H1 (cell line): ENCODE measurements at regions not wholly inside any gene's neighbourhood (a gene's known extent, or its start where the extent isn't known, plus 50 kb on each side); places are given as distances from the start of the nearest gene placed in this dataset.

Experiments
- CTCF ChIA-PET: fragments of 300-600 bp; sonication (Branson Sonifier 250); formaldehyde crosslinking; loops from one replicate; lab custom pipeline; 2021; ENCODE audit not compliant: partially characterized antibody; lab: Charles Lee
- POLR2A ChIA-PET: fragments of 300-600 bp; sonication (Branson Sonifier 250); formaldehyde crosslinking; loops from one replicate; lab custom pipeline; 2021; ENCODE audit warnings: inconsistent platforms; ENCODE audit not compliant: partially characterized antibody; lab: Charles Lee
- DNase-seq, 2 experiments: peaks; one replicate each; pipeline versions ENCODE4 v3.0.0 to v3.0.0-alpha.2; 2010 to 2022; ENCODE audit warnings: low spot score in 2 of 2, low read depth in 1 of 2, mixed read lengths in 1 of 2
- FAIRE-seq: peaks from 2 replicates; lab custom pipeline; 2011; peaks lifted over from hg19 to GRCh38; lab: Jason Lieb, UNC
- H2AFZ ChIP-seq: 2 replicates; pipeline ENCODE4 v1.8.1; 2012; ENCODE audit warnings: low read length, inconsistent platforms
- H2AK5ac ChIP-seq: 2 replicates; pipeline ENCODE4 v1.6.1; 2013; ENCODE audit warnings: low read depth, low read length
- H2BK120ac ChIP-seq: replicated peaks from 2 replicates; pipeline ENCODE3; 2013; ENCODE audit warnings: low read depth, low read length, inconsistent platforms
- H2BK12ac ChIP-seq: 2 replicates; pipeline ENCODE4 v1.6.1; 2013; ENCODE audit warnings: low read depth, low read length
- H2BK15ac ChIP-seq: 2 replicates; pipeline ENCODE4 v1.6.1; 2013; ENCODE audit warnings: low read length
- H2BK20ac ChIP-seq: 2 replicates; pipeline ENCODE4 v1.6.1; 2013; ENCODE audit warnings: low read length
- H2BK5ac ChIP-seq: 2 replicates; pipeline ENCODE4 v1.6.1; 2013; ENCODE audit warnings: low read depth, low read length
- H3K14ac ChIP-seq: 2 replicates; pipeline ENCODE4 v1.6.1; 2013; ENCODE audit warnings: inconsistent platforms; ENCODE audit not compliant: insufficient read length
- H3K18ac ChIP-seq: 2 replicates; pipeline ENCODE4 v1.6.1; 2013; ENCODE audit warnings: low read length; ENCODE audit errors: extremely low read depth
- H3K23ac ChIP-seq: 2 replicates; pipeline ENCODE4 v1.6.1; 2013; ENCODE audit warnings: inconsistent platforms; ENCODE audit not compliant: insufficient read length
- H3K23me2 ChIP-seq: 2 replicates; pipeline ENCODE4 v1.6.1; 2013; ENCODE audit warnings: low read depth, low read length
- H3K27ac ChIP-seq: 2 replicates; pipeline ENCODE4 v1.6.1; 2011; ENCODE audit warnings: low read depth, low read length, inconsistent platforms
- H3K27me3 ChIP-seq, 4 experiments: replicated peaks in 1 of 4; 1 replicate in 1 of 4; 2 replicates in 3 of 4; pipeline versions ENCODE4 v1.6.1 to v1.8.1; 2011 to 2013; ENCODE audit warnings: low read length in 3 of 4, mild to moderate bottlenecking in 3 of 4, inconsistent platforms in 2 of 4, mixed read lengths in 2 of 4, moderate library complexity in 1 of 4; ENCODE audit not compliant: control insufficient read depth in 3 of 4, insufficient read depth in 3 of 4; ENCODE audit errors: extremely low read depth in 1 of 4
- H3K36me3 ChIP-seq, 4 experiments: 2 replicates each; pipeline versions ENCODE4 v1.6.1 to v1.8.1; 2011 to 2013; ENCODE audit warnings: mild to moderate bottlenecking in 4 of 4, low read length in 3 of 4, moderate library complexity in 2 of 4, control low read depth in 1 of 4, inconsistent platforms in 1 of 4; ENCODE audit not compliant: insufficient read depth in 4 of 4, control insufficient read depth in 2 of 4
- H3K4ac ChIP-seq: replicated peaks from 2 replicates; pipeline ENCODE3; 2013; ENCODE audit warnings: low read length, low read depth, mixed read lengths, inconsistent platforms; ENCODE audit not compliant: insufficient read length
- H3K4me1 ChIP-seq, 4 experiments: replicated peaks in 1 of 4; 1 replicate in 1 of 4; 2 replicates in 3 of 4; pipeline versions ENCODE4 v1.6.1 to v1.8.1; 2011 to 2013; ENCODE audit warnings: low read length in 3 of 4, inconsistent platforms in 2 of 4, mixed read lengths in 1 of 4; ENCODE audit not compliant: insufficient read depth in 4 of 4, control insufficient read depth in 3 of 4
- H3K4me2 ChIP-seq, 2 experiments: 2 replicates each; pipeline versions ENCODE4 v1.6.1 to v1.8.1; 2011 to 2013; ENCODE audit warnings: low read depth in 2 of 2, low read length in 2 of 2, control low read depth in 1 of 2, inconsistent platforms in 1 of 2, mild to moderate bottlenecking in 1 of 2; ENCODE audit not compliant: insufficient read depth in 1 of 2
- H3K4me3 ChIP-seq, 4 experiments: fragments of 200-600, 300-600 bp in 1 of 4; sonication (generic), shearing (Covaris generic), sonication (Bioruptor Twin) in 1 of 4; 2 replicates each; pipeline versions ENCODE4 v1.5.1 to v1.8.1; 2011 to 2016; ENCODE audit warnings: low read length in 4 of 4, low read depth in 3 of 4, control low read depth in 2 of 4, inconsistent platforms in 2 of 4, mild to moderate bottlenecking in 2 of 4, mixed read lengths in 1 of 4, moderate library complexity in 1 of 4; ENCODE audit not compliant: insufficient read depth in 2 of 4; ENCODE audit errors: extremely low read depth in 1 of 4
- H3K56ac ChIP-seq: replicated peaks from 2 replicates; pipeline ENCODE3; 2013; ENCODE audit warnings: low read depth, mild to moderate bottlenecking, mixed read lengths, low read length, inconsistent platforms; ENCODE audit not compliant: insufficient read length
- H3K79me1 ChIP-seq: 2 replicates; pipeline ENCODE4 v1.6.1; 2013; ENCODE audit warnings: low read depth, low read length, control low read depth
- H3K79me2 ChIP-seq, 2 experiments: 2 replicates each; pipeline versions ENCODE4 v1.6.1 to v1.8.1; 2012 to 2013; ENCODE audit warnings: low read length in 2 of 2, mild to moderate bottlenecking in 2 of 2, inconsistent platforms in 1 of 2; ENCODE audit not compliant: insufficient read depth in 2 of 2, control insufficient read depth in 1 of 2
- H3K9ac ChIP-seq, 4 experiments: replicated peaks in 1 of 4; 1 replicate in 1 of 4; 2 replicates in 3 of 4; pipeline versions ENCODE4 v1.6.1 to v1.8.1; 2011 to 2013; ENCODE audit warnings: low read depth in 3 of 4, low read length in 3 of 4, control low read depth in 2 of 4, mild to moderate bottlenecking in 2 of 4, moderate library complexity in 2 of 4, inconsistent platforms in 1 of 4; ENCODE audit errors: extremely low read depth in 1 of 4
- H3K9me3 ChIP-seq, 2 experiments: 2 replicates each; pipeline versions ENCODE4 v1.6.1 to v1.8.1; 2012 to 2013; ENCODE audit warnings: mild to moderate bottlenecking in 2 of 2, moderate library complexity in 2 of 2, control low read depth in 1 of 2, inconsistent platforms in 1 of 2, low read depth in 1 of 2, low read length in 1 of 2, mixed read lengths in 1 of 2; ENCODE audit not compliant: insufficient read depth in 2 of 2
- H4K20me1 ChIP-seq, 2 experiments: replicated peaks in 1 of 2; 2 replicates each; pipeline versions ENCODE3 to v1.8.1; 2011 to 2013; ENCODE audit warnings: inconsistent platforms in 2 of 2, low read length in 2 of 2, mild to moderate bottlenecking in 1 of 2; ENCODE audit not compliant: insufficient read depth in 2 of 2, control insufficient read depth in 1 of 2
- H4K5ac ChIP-seq: 2 replicates; pipeline ENCODE4 v1.6.1; 2013; ENCODE audit warnings: low read length, low read depth, mixed read lengths, inconsistent platforms; ENCODE audit not compliant: insufficient read length
- H4K8ac ChIP-seq: 2 replicates; pipeline ENCODE4 v1.8.0; 2013; ENCODE audit warnings: mild to moderate bottlenecking, moderate library complexity, low read length, inconsistent platforms; ENCODE audit not compliant: insufficient read depth; ENCODE audit errors: extremely low read depth
- H4K91ac ChIP-seq: replicated peaks from 2 replicates; pipeline ENCODE3; 2013; ENCODE audit warnings: low read length, mixed read lengths, inconsistent platforms; ENCODE audit not compliant: insufficient read length
- BRCA1 ChIP-seq: IDR thresholded peaks from 2 replicates; pipeline ENCODE4 v1.6.1; 2012; ENCODE audit warnings: low read depth, low read length, improper control_type of control experiment
- EP300 ChIP-seq, 2 experiments: IDR thresholded peaks; 1 replicate in 1 of 2; 2 replicates in 1 of 2; pipeline ENCODE4 v1.6.1; 2011 to 2012; ENCODE audit warnings: low read depth in 2 of 2, low read length in 2 of 2, mild to moderate bottlenecking in 2 of 2, borderline replicate concordance in 1 of 2, inconsistent platforms in 1 of 2, moderate library complexity in 1 of 2
- RXRA ChIP-seq: IDR thresholded peaks from 2 replicates; pipeline ENCODE4 v1.6.1; 2011; ENCODE audit warnings: low read depth, mild to moderate bottlenecking, low read length, moderate library complexity; ENCODE audit not compliant: insufficient read depth
- TBP ChIP-seq: IDR thresholded peaks from 2 replicates; pipeline ENCODE4 v1.6.1; 2011; ENCODE audit warnings: low read depth, low read length, improper control_type of control experiment
- YY1 ChIP-seq: IDR thresholded peaks from 2 replicates; pipeline ENCODE4 v1.6.1; 2011; ENCODE audit warnings: low read depth, mild to moderate bottlenecking, low read length
- WGBS, 2 experiments: shearing (Covaris generic) in 1 of 2; methylation state at CpG; one replicate each; pipeline versions ENCODE4 v1.1.6 to v1.1.7; 2013 to 2015; ENCODE audit warnings: low lambda C conversion rate in 2 of 2, mixed read lengths in 2 of 2, inconsistent platforms in 1 of 2, low coverage in 1 of 2, missing lambda C conversion rate in 1 of 2; ENCODE audit not compliant: insufficient replicate concordance in 2 of 2, insufficient coverage in 1 of 2, insufficient read length in 1 of 2; ENCODE audit errors: extremely low coverage in 1 of 2, missing lambda C conversion rate in 1 of 2; 5-methylcytosine and 5-hydroxymethylcytosine counted together

- H2AFZ ChIP-seq: no peak overlapping the region
- H2BK20ac ChIP-seq: no peak overlapping the region
- H3K4ac ChIP-seq: no peak overlapping the region
- H3K27ac ChIP-seq: no peak overlapping the region
- no peak overlapping the region for H3K4me2 ChIP-seq
- no peak overlapping the region for H2BK5ac ChIP-seq
- no peaks in the 10 kb centered on the region for H3K79me2 ChIP-seq
- WGBS, 2 experiments: 94% methylated on average over 2 of the region's 2 CpGs; no CpG with 5 or more reads in 1 of the 2 experiments
- H3K9me3 ChIP-seq: no peaks in the 10 kb centered on the region
- 0 out of 8 replicates have a peak, but pooled peaks cover 0 to 2% (median 0%) of the 10 kb centered on the region in 4 experiments for H3K36me3 ChIP-seq
- no peak overlapping the region for H3K23ac ChIP-seq
- no peak for TF ChIP-seq RXRA
- TF ChIP-seq YY1: no peak
- no peak for TF ChIP-seq TBP
- TF ChIP-seq BRCA1: no peak
- no peak for TF ChIP-seq EP300 (IDR thresholded peaks at IDR 0.05; ENCODE audit: borderline replicate concordance in 1 of 2, low read depth in 2 of 2, low read length in 2 of 2)
- peaks cover 0 to 6% (median 3%) of the 10 kb centered on the region in 4 experiments; a peak in 5 of 7 replicates for H3K4me1 ChIP-seq
- H3K27me3 ChIP-seq: 0 out of 7 replicates have a peak, but pooled peaks cover 0 to 2% (median 0%) of the 10 kb centered on the region in 4 experiments
- no peak overlapping the region for H4K91ac ChIP-seq
- H4K5ac ChIP-seq: no peak overlapping the region
- H4K8ac ChIP-seq: no peak overlapping the region
- H2BK12ac ChIP-seq: no peak overlapping the region
- H2BK15ac ChIP-seq: no peak overlapping the region
- no peak overlapping the region for H3K4me3 ChIP-seq
- no peak for FAIRE-seq
- H3K18ac ChIP-seq: no peak overlapping the region
- H3K9ac ChIP-seq: no peak overlapping the region
- H3K56ac ChIP-seq: no peak overlapping the region
- H2AK5ac ChIP-seq: no peak overlapping the region
- DNase-seq: no peak
- ChIA-PET CTCF (interaction anchor here (1.6 to 1.8 kb wide), 2 partner anchors 20 to 69 kb away, joined by 3 to 4 read pairs; no protein-coding TSS in a partner anchor), POLR2A (no interaction called here)
- H3K23me2 ChIP-seq: no peaks in the 10 kb centered on the region; the same call in 1 of the 2 replicates
- H3K79me1 ChIP-seq: no peaks in the 10 kb centered on the region
- no peak overlapping the region for H2BK120ac ChIP-seq
- H3K14ac ChIP-seq: no peak overlapping the region
- no peaks in the 10 kb centered on the region for H4K20me1 ChIP-seq
Observed at GRCh38 chr1:57996400-57996799, 550.1 kb downstream of the OMA1 start.
